Pancreas (tissue), 10 donors: ENCODE measurements at regions not wholly inside any gene's neighbourhood (a gene's known extent, or its start where the extent isn't known, plus 50 kb on each side); places are given as distances from the start of the nearest gene placed in this dataset.

Experiments used
- ATAC-seq, 4 donors: fragments of 200-7000 bp; cut with Tn5 transposase; one replicate each; pipeline versions ENCODE4 v1.8.0 to v1.9.1; 2020; ENCODE audit warnings: mild to moderate bottlenecking in 4 of 4, moderate library complexity in 4 of 4
- DNase-seq, 6 donors: peaks; one replicate each; pipeline ENCODE4 v3.0.0-alpha.2; 2020
- FAIRE-seq: peaks from 2 replicates; lab custom pipeline; 2012; peaks lifted over from hg19 to GRCh38; lab: Jason Lieb, UNC
- H3K27ac ChIP-seq, 4 donors: fragments of 200-600 bp; sonication (generic); 1 replicate in 3 of 4; 2 replicates in 1 of 4; pipeline versions ENCODE4 v1.5.0 to v1.8.0; 2020
- H3K27me3 ChIP-seq, 4 donors: fragments of 200-600 bp; one replicate each; pipeline ENCODE4 v1.8.0; 2021
- H3K36me3 ChIP-seq, 3 donors: fragments of 200-600 bp; sonication (generic) in 1 of 3; one replicate each; pipeline versions ENCODE4 v1.5.0 to v1.8.0; 2020 to 2021
- H3K4me1 ChIP-seq, 3 donors: fragments of 200-600 bp; one replicate each; pipeline ENCODE4 v1.8.0; 2021
- H3K4me3 ChIP-seq, 4 donors: fragments of 200-600 bp; sonication (generic) in 2 of 4; one replicate each; pipeline versions ENCODE4 v1.5.0 to v1.8.0; 2020 to 2021
- H3K9me3 ChIP-seq, 4 donors: fragments of 200-600 bp; one replicate each; pipeline ENCODE4 v1.8.0; 2021
- WGBS, 2 donors: extraction: QIAGEN DNeasy Blood & Tissue Kit; methylation state at CpG; one replicate each; pipeline ENCODE4 v1.1.7; 2013; 5-methylcytosine and 5-hydroxymethylcytosine counted together
- intact Hi-C, 3 donors: fragments of 100-400 bp; cut with DNase I; formaldehyde crosslinking; loops; one replicate each; pipeline versions ENCODE4 v1.11.1 to v1.14.2; 2022
- TF ChIP-seq, protein P1 (sequence below), 4 donors: fragments of 200-600 bp; sonication (generic) in 3 of 4; IDR thresholded peaks; one replicate each; pipeline versions ENCODE4 v1.5.0 to v1.8.0; 2021; ENCODE audit warnings: antibody characterized with exemption in 4 of 4
- donor health status: healthy with polysubstance abuse.
- donor health status: DM: no; HTN: no; CAD: no; lungs with moderate emphysema.
- donor health status: DM: no; HTN: no; CAD: no.
- donor health status: control.
- donor health status: control.
- donor health status: Bipolar disorder and iron deficiency.
- donor health status: DM: yes; HTN: yes; CAD: no.
- donor health status: DM: no; HTN: no; CAD: no.
- donor health status: DM: no; HTN: no; CAD: no.
- donor health status: DM: yes; HTN: yes; CAD: no.

DNA sequence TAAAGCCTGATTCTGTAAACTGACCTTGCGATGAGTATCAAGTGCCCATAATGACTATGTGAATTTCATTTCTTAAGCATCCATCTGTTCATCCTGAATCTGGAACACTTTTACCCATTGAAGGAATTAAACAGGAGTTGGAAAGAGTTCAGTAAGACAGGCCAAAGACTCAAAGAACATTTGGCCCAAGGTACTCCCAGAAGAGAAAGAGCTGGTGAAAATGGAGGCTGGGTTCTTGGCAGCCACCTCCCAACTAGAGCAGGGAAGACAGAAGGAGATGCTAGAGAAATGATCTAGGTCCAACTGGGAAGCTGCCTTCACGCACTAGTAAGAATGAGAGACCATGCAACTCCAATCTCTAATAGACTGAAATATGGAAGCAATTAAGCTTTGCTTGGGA, 57.1 kb upstream of the ADRA1D start:
- H3K27me3 ChIP-seq, result no peaks in the 10 kb centered on the region
- intact Hi-C loops, result no loop called here
- no peak overlapping the region for H3K4me3 ChIP-seq
- H3K4me1 ChIP-seq, result no peaks in the 10 kb centered on the region
- no peak for ATAC-seq
- DNase-seq, result no peak
- WGBS, 2 donors, result 88 to 92% methylated on average over 2 of the region's 2 CpGs
- no peaks in the 10 kb centered on the region for H3K36me3 ChIP-seq
- TF ChIP-seq, protein P1, sequence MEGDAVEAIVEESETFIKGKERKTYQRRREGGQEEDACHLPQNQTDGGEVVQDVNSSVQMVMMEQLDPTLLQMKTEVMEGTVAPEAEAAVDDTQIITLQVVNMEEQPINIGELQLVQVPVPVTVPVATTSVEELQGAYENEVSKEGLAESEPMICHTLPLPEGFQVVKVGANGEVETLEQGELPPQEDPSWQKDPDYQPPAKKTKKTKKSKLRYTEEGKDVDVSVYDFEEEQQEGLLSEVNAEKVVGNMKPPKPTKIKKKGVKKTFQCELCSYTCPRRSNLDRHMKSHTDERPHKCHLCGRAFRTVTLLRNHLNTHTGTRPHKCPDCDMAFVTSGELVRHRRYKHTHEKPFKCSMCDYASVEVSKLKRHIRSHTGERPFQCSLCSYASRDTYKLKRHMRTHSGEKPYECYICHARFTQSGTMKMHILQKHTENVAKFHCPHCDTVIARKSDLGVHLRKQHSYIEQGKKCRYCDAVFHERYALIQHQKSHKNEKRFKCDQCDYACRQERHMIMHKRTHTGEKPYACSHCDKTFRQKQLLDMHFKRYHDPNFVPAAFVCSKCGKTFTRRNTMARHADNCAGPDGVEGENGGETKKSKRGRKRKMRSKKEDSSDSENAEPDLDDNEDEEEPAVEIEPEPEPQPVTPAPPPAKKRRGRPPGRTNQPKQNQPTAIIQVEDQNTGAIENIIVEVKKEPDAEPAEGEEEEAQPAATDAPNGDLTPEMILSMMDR (IDR thresholded peaks at IDR 0.05), result no peak
- FAIRE-seq, result no peak
- no peaks in the 10 kb centered on the region for H3K9me3 ChIP-seq
- H3K27ac ChIP-seq, result no peak overlapping the region

GRCh38 chr20:4305091-4305490, 56.0 kb upstream of the ADRA1D start:
- WGBS, 2 donors, result 62 to 75% methylated on average over 5 of the region's 5 CpGs
- no peak overlapping the region for H3K27ac ChIP-seq
- H3K36me3 ChIP-seq, result no peaks in the 10 kb centered on the region
- DNase-seq, result no peak
- H3K9me3 ChIP-seq, result no peaks in the 10 kb centered on the region
- FAIRE-seq, result no peak
- intact Hi-C loops, result no loop called here
- no peak for ATAC-seq
- TF ChIP-seq, protein P1 (IDR thresholded peaks at IDR 0.05), result no peak
- H3K4me1 ChIP-seq, result no peaks in the 10 kb centered on the region
- H3K4me3 ChIP-seq, result no peak overlapping the region
- H3K27me3 ChIP-seq, result no peaks in the 10 kb centered on the region

GRCh38 chr20:4304601-4305000, 55.5 kb upstream of the ADRA1D start:
- no peak for DNase-seq
- Histone ChIP-seq H3K27me3 (no peaks in the 10 kb centered on the region), H3K36me3 (no peaks in the 10 kb centered on the region), H3K4me1 (no peaks in the 10 kb centered on the region), H3K4me3 (no peak overlapping the region), H3K27ac (no peak overlapping the region), H3K9me3 (no peaks in the 10 kb centered on the region)
- no peak for FAIRE-seq
- ATAC-seq, result no peak
- WGBS, 2 donors, result 82 to 91% methylated on average over 5 of the region's 5 CpGs
- intact Hi-C loops, result no loop called here
- TF ChIP-seq, protein P1 (IDR thresholded peaks at IDR 0.05), result no peak

- Histone ChIP-seq H3K4me1 (no peaks in the 10 kb centered on the region), H3K9me3 (no peaks in the 10 kb centered on the region), H3K4me3 (no peak overlapping the region), H3K27ac (no peak overlapping the region), H3K36me3 (no peaks in the 10 kb centered on the region), H3K27me3 (no peaks in the 10 kb centered on the region)
- WGBS, 2 donors, result 60 to 80% methylated on average over 7 of the region's 7 CpGs
- ATAC-seq, result no peak
- TF ChIP-seq, protein P1 (IDR thresholded peaks at IDR 0.05), result no peak
- DNase-seq, result no peak
- intact Hi-C loops, result no loop called here
- no peak for FAIRE-seq
These were observed 54.0 kb upstream of the ADRA1D start for GRCh38 chr20:4303136-4303535.

DNA sequence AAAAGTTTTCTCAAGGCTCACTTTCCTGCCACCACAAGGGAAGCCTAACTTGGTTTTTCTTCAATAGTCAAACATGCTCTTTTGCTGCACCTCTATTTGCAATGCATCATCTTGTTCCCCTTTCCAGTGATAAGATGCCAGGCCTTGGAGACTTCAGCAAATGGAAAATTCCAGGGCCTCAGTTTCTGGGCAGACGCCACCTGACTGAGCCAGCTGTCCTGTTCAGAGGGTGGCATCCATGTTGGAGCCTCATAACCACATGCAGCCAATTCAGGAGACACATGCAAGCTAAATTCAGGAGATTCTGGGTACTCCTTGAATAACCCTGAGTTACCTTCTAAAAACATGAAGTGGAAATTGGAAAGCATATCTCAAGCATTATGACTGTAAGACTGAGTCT, 51.8 kb upstream of the ADRA1D start:
- H3K36me3 ChIP-seq, result no peaks in the 10 kb centered on the region
- 63 to 65% methylated on average over 1 of the region's 1 CpG for WGBS, 2 donors

More for the DNA sequence above, 51.8 kb upstream of the ADRA1D start:
- DNase-seq (no peak), FAIRE-seq (no peak), ATAC-seq (no peak)
- intact Hi-C loops, result no loop called here
- Histone ChIP-seq H3K27me3 (no peaks in the 10 kb centered on the region), H3K4me3 (no peak overlapping the region), H3K4me1 (no peaks in the 10 kb centered on the region), H3K9me3 (no peaks in the 10 kb centered on the region), H3K27ac (no peak overlapping the region)
- TF ChIP-seq, protein P1 (IDR thresholded peaks at IDR 0.05), result no peak
